ENCODE measurements at regions not wholly inside any gene's neighbourhood (a gene's known extent, or its start where the extent isn't known, plus 50 kb on each side); places are given as distances from the start of the nearest gene placed in this dataset.

- TF ChIP-seq CTCF (conservative IDR thresholded peaks at IDR 0.05) (peak; percentile 92), ZFX (IDR thresholded peaks at IDR 0.05) (no peak)
Measured at GRCh38 chr1:222095606-222096475, 354.0 kb upstream of the DUSP10 start.

Measured in C4-2B (cell line).